ENCODE measurements at regions not wholly inside any gene's neighbourhood (a gene's known extent, or its start where the extent isn't known, plus 50 kb on each side); places are given as distances from the start of the nearest gene placed in this dataset.

DNA sequence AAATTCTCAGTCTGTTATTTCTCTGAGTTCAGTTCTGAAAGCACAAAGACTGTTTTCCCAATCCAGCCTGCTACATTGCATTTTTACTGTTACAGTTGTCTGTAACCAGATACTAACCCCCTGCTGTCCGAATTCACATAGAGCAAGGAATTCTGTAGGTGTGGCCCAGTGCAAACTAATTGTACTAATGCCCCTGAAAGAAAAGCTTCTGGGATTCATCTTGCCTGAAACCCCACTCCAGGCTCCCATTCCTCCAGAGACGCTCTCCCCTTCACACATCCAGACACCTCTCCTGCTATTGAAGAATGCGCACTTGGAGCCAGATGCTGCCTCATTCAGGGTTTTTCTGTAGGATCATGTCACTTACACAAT, 127.0 kb downstream of the TTC32 start:
- TF ChIP-seq, protein P1, sequence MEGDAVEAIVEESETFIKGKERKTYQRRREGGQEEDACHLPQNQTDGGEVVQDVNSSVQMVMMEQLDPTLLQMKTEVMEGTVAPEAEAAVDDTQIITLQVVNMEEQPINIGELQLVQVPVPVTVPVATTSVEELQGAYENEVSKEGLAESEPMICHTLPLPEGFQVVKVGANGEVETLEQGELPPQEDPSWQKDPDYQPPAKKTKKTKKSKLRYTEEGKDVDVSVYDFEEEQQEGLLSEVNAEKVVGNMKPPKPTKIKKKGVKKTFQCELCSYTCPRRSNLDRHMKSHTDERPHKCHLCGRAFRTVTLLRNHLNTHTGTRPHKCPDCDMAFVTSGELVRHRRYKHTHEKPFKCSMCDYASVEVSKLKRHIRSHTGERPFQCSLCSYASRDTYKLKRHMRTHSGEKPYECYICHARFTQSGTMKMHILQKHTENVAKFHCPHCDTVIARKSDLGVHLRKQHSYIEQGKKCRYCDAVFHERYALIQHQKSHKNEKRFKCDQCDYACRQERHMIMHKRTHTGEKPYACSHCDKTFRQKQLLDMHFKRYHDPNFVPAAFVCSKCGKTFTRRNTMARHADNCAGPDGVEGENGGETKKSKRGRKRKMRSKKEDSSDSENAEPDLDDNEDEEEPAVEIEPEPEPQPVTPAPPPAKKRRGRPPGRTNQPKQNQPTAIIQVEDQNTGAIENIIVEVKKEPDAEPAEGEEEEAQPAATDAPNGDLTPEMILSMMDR (conservative IDR thresholded peaks at IDR 0.05; ENCODE audit: low read depth, low read length), result no peak
- no peak overlapping the region for H3K4me3 ChIP-seq (ENCODE audit: low read length)
- DNase-seq (ENCODE audit: low read depth), result no peak

- TF ChIP-seq, protein P1 (conservative IDR thresholded peaks at IDR 0.05; ENCODE audit: low read depth, low read length), result no peak
- no peak overlapping the region for H3K4me3 ChIP-seq (ENCODE audit: low read length)
Observed at GRCh38 chr2:19772981-19773380, 128.8 kb downstream of the TTC32 start.

DNA sequence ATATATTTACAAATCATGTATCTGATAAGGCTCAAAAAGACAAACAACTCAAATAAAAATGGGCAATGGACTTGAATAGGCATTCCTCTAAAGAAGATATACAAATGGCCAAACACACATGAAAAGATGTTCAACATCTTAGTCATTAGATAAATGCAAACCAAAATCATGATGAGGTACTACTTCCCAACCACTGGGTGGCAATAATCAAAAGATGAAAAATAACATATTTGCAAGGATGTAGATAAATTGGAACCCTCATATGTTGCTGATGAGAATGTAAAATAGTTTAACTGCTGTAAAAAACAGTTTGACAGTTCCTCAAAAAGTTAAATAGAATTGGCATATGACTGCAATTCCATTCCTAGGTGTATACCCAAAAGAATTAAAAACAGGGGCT, 132.3 kb downstream of the TTC32 start:
- no peak for DNase-seq (ENCODE audit: low read depth)

More at GRCh38 chr2:19772981-19773380, 128.8 kb downstream of the TTC32 start:
- no peak for DNase-seq (ENCODE audit: low read depth)

GRCh38 chr2:19767899-19768298, 133.9 kb downstream of the TTC32 start:
- DNase-seq (ENCODE audit: low read depth), result peak; percentile 55

More for the DNA sequence above, 132.3 kb downstream of the TTC32 start:
- TF ChIP-seq, protein P1 (conservative IDR thresholded peaks at IDR 0.05; ENCODE audit: low read depth, low read length), result peak; percentile 36
- no peak overlapping the region for H3K4me3 ChIP-seq (ENCODE audit: low read length)

DNA sequence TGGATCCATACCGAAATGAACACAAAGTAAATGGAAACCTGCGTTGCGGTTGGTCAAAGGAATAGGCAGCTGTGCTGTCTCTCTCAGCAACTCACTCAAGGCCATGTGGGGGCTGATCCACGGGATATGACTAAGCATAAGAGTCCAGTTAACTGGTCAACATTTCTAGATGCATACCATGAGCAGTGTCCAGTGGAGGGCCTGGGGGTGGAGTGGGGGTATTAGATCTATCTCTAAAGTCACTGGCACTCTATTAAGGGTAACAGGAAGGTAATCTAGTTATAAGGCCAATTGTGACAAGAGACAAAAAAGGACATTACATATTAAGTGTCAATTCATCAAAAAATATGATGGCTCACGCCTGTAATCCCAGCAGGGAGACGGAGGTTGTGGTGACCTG, 136.8 kb downstream of the TTC32 start:
- DNase-seq (ENCODE audit: low read depth), result no peak
- H3K4me3 ChIP-seq (ENCODE audit: low read length), result no peak overlapping the region
- TF ChIP-seq, protein P1 (conservative IDR thresholded peaks at IDR 0.05; ENCODE audit: low read depth, low read length), result no peak

More at GRCh38 chr2:19767899-19768298, 133.9 kb downstream of the TTC32 start:
- TF ChIP-seq, protein P1 (conservative IDR thresholded peaks at IDR 0.05; ENCODE audit: low read depth, low read length), result no peak
- no peak overlapping the region for H3K4me3 ChIP-seq (ENCODE audit: low read length)

- DNase-seq (ENCODE audit: low read depth), result no peak
- H3K4me3 ChIP-seq (ENCODE audit: low read length), result no peak overlapping the region
- TF ChIP-seq, protein P1 (conservative IDR thresholded peaks at IDR 0.05; ENCODE audit: low read depth, low read length), result no peak
Observed at GRCh38 chr2:19763731-19764130, 138.1 kb downstream of the TTC32 start.

DNA sequence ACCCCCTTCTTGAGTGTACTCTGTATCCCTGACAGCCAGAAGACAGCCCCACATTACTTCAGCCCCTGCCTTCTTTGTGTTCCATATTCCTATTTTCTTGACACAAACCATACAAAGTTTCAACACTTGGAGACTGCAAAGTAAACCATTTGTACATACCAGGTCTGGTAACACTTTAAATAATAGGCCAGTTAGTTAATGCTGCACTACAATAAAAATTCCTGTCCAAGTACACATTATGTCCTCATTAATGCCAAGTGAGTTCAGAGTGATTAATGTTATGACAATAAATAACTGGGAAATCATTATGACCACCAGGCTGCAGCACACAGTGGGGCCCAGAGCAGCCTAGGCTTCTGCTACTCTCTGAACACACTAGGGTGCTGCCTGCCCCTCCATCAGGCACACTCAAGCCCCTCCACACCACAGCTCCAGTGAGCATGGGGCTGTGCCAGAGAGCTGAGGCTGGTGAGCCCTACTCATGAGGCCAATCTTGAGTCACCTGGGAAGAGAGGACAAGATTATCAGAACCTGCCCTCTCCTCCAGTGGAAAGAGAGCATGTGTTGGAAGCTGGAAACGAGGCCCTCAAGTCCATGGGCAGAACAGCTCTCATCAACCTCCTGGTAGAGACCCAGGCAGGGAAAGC, 138.7 kb downstream of the TTC32 start:
- no peak overlapping the region for H3K4me3 ChIP-seq (ENCODE audit: low read length)
- DNase-seq (ENCODE audit: low read depth), result no peak
- TF ChIP-seq, protein P1 (conservative IDR thresholded peaks at IDR 0.05; ENCODE audit: low read depth, low read length), result no peak

All from retinal pigment epithelial cell (primary cell).